H9 (cell line): ENCODE measurements at regions not wholly inside any gene's neighbourhood (a gene's known extent, or its start where the extent isn't known, plus 50 kb on each side); places are given as distances from the start of the nearest gene placed in this dataset.

Experiments
- DNase-seq: peaks from one replicate; pipeline ENCODE4 v3.0.0-alpha.2; 2017
- H2AFZ ChIP-seq: one replicate; pipeline ENCODE4 v1.6.1; 2013; ENCODE audit warnings: mild to moderate bottlenecking, low read length, control low read depth, moderate library complexity
- H2AK5ac ChIP-seq: 2 replicates; pipeline ENCODE4 v1.6.1; 2013; ENCODE audit warnings: low read length, control low read depth, mixed read lengths; ENCODE audit not compliant: insufficient read length
- H2BK120ac ChIP-seq: one replicate; pipeline ENCODE4 v1.6.1; 2013; ENCODE audit warnings: low read depth, mild to moderate bottlenecking, low read length, control low read depth, inconsistent platforms; ENCODE audit not compliant: poor library complexity, severe bottlenecking
- H2BK12ac ChIP-seq: 2 replicates; pipeline ENCODE4 v1.6.1; 2013; ENCODE audit warnings: low read length, control low read depth, mixed read lengths, low read depth; ENCODE audit not compliant: insufficient read length
- H2BK15ac ChIP-seq: 2 replicates; pipeline ENCODE4 v1.6.1; 2013; ENCODE audit warnings: low read depth, low read length, control low read depth
- H2BK20ac ChIP-seq: one replicate; pipeline ENCODE4 v1.6.1; 2013; ENCODE audit warnings: low read depth, mild to moderate bottlenecking, low read length, control low read depth, inconsistent platforms; ENCODE audit not compliant: poor library complexity, severe bottlenecking
- H2BK5ac ChIP-seq: 2 replicates; pipeline ENCODE4 v1.6.1; 2013; ENCODE audit warnings: low read length, control low read depth, mixed read lengths; ENCODE audit not compliant: insufficient read length
- H3K14ac ChIP-seq: 2 replicates; pipeline ENCODE4 v1.6.1; 2013; ENCODE audit warnings: low read length, control low read depth; ENCODE audit not compliant: insufficient read depth
- H3K18ac ChIP-seq: 2 replicates; pipeline ENCODE4 v1.6.1; 2013; ENCODE audit warnings: low read depth, mild to moderate bottlenecking, mixed read lengths, low read length, control low read depth; ENCODE audit not compliant: insufficient read length
- H3K23ac ChIP-seq: 2 replicates; pipeline ENCODE4 v1.6.1; 2013; ENCODE audit warnings: low read length, control low read depth, mixed read lengths, low read depth; ENCODE audit not compliant: insufficient read length
- H3K23me2 ChIP-seq: 2 replicates; pipeline ENCODE4 v1.6.1; 2013; ENCODE audit warnings: low read depth, mild to moderate bottlenecking, mixed read lengths, low read length, control low read depth; ENCODE audit not compliant: insufficient read length, poor library complexity, severe bottlenecking
- H3K27ac ChIP-seq: 2 replicates; pipeline ENCODE4 v1.5.1; 2013; ENCODE audit warnings: low read length, control low read depth, mixed read lengths, low read depth; ENCODE audit not compliant: insufficient read length
- H3K27me3 ChIP-seq: 2 replicates; pipeline ENCODE4 v1.6.1; 2013; ENCODE audit warnings: low read length, control low read depth, inconsistent platforms; ENCODE audit not compliant: insufficient read depth
- H3K4ac ChIP-seq: 2 replicates; pipeline ENCODE4 v1.6.1; 2013; ENCODE audit warnings: low read depth, mild to moderate bottlenecking, control low read depth, inconsistent platforms, low read length, moderate library complexity
- H3K4me1 ChIP-seq: 2 replicates; pipeline ENCODE4 v1.6.1; 2013; ENCODE audit warnings: low read length, control low read depth, inconsistent platforms; ENCODE audit not compliant: insufficient read depth
- H3K4me2 ChIP-seq: 2 replicates; pipeline ENCODE4 v1.6.1; 2013; ENCODE audit warnings: low read length, control low read depth, mixed read lengths; ENCODE audit not compliant: insufficient read length, insufficient read depth
- H3K56ac ChIP-seq: 2 replicates; pipeline ENCODE4 v1.6.1; 2013; ENCODE audit warnings: low read depth, mild to moderate bottlenecking, mixed read lengths, low read length, control low read depth; ENCODE audit not compliant: insufficient read length
- H3K79me1 ChIP-seq: 2 replicates; pipeline ENCODE4 v1.6.1; 2013; ENCODE audit warnings: low read depth, mild to moderate bottlenecking, moderate library complexity, low read length, control low read depth, inconsistent platforms; ENCODE audit not compliant: insufficient read depth, poor library complexity, severe bottlenecking
- H3K79me2 ChIP-seq: 2 replicates; pipeline ENCODE4 v1.6.1; 2013; ENCODE audit warnings: low read length, control low read depth, inconsistent platforms; ENCODE audit not compliant: insufficient read depth
- H3K9ac ChIP-seq: 2 replicates; pipeline ENCODE4 v1.6.1; 2013; ENCODE audit warnings: low read length, control low read depth, mixed read lengths; ENCODE audit not compliant: insufficient read length; ENCODE audit errors: extremely low read depth
- H3K9me3 ChIP-seq: one replicate; pipeline ENCODE4 v1.6.1; 2013; ENCODE audit warnings: low read depth, low read length, inconsistent platforms; ENCODE audit not compliant: control insufficient read depth
- H3T11ph ChIP-seq: one replicate; pipeline ENCODE4 v1.6.1; 2013; ENCODE audit warnings: mild to moderate bottlenecking, low read length, control low read depth, inconsistent platforms
- H4K20me1 ChIP-seq: one replicate; pipeline ENCODE4 v1.6.1; 2013; ENCODE audit not compliant: control insufficient read depth, insufficient read length, insufficient read depth
- H4K5ac ChIP-seq: 2 replicates; pipeline ENCODE4 v1.6.1; 2013; ENCODE audit warnings: low read depth, mild to moderate bottlenecking, mixed read lengths, low read length, control low read depth; ENCODE audit not compliant: insufficient read length
- H4K8ac ChIP-seq: replicated peaks from 2 replicates; pipeline ENCODE4 v1.6.1; 2013; ENCODE audit warnings: low read length, control low read depth, mixed read lengths, low read depth; ENCODE audit not compliant: insufficient read length
- H4K91ac ChIP-seq: 2 replicates; pipeline ENCODE4 v1.6.1; 2013; ENCODE audit warnings: low read depth, mild to moderate bottlenecking, moderate library complexity, mixed read lengths, low read length, control low read depth; ENCODE audit not compliant: insufficient read length
- H3K27ac Mint-ChIP-seq, 3 experiments: 2 replicates in 2 of 3; 3 replicates in 1 of 3; pipeline ENCODE4 v1.8.0; 2020 to 2021; ENCODE audit warnings: mixed read lengths in 3 of 3, mild to moderate bottlenecking in 1 of 3, moderate library complexity in 1 of 3
- H3K27me3 Mint-ChIP-seq: 2 replicates; pipeline ENCODE4 v1.8.0; 2021; ENCODE audit warnings: low read depth, mild to moderate bottlenecking, moderate library complexity, mixed read lengths
- H3K36me3 Mint-ChIP-seq, 3 experiments: 2 replicates in 2 of 3; 3 replicates in 1 of 3; pipeline ENCODE4 v1.8.0; 2020 to 2021; ENCODE audit warnings: low read depth in 3 of 3, mixed read lengths in 3 of 3; ENCODE audit not compliant: insufficient read depth in 1 of 3
- H3K4me1 Mint-ChIP-seq, 2 experiments: 2 replicates each; pipeline ENCODE4 v1.8.0; 2020; ENCODE audit warnings: mixed read lengths in 2 of 2
- H3K4me3 Mint-ChIP-seq, 2 experiments: 2 replicates in 1 of 2; 3 replicates in 1 of 2; pipeline ENCODE4 v1.8.0; 2020 to 2021; ENCODE audit warnings: mild to moderate bottlenecking in 2 of 2, mixed read lengths in 2 of 2, moderate library complexity in 1 of 2
- H3K9me3 Mint-ChIP-seq, 2 experiments: 2 replicates in 1 of 2; 3 replicates in 1 of 2; pipeline ENCODE4 v1.8.0; 2020; ENCODE audit warnings: mild to moderate bottlenecking in 2 of 2, mixed read lengths in 2 of 2, moderate library complexity in 1 of 2
- CTCF ChIP-seq: fragments of 200-600 bp; sonication (generic); conservative IDR thresholded peaks from 3 replicates; pipeline ENCODE4 v1.8.0; 2021; ENCODE audit warnings: antibody characterized with exemption, mild to moderate bottlenecking
- WGBS: extraction: QIAGEN DNeasy Blood & Tissue Kit; methylation state at CpG from one replicate; pipeline ENCODE4 v1.1.7; 2013; ENCODE audit warnings: missing lambda C conversion rate, low lambda C conversion rate, mixed read lengths; ENCODE audit not compliant: insufficient read length; ENCODE audit errors: extremely low coverage; 5-methylcytosine and 5-hydroxymethylcytosine counted together

- Mint-ChIP-seq H3K4me3 (no peak overlapping the region), H3K9me3 (peaks cover 0 to 2% of the 10 kb centered on the region in 2 experiments; a peak in 4 of 5 replicates), H3K4me1 (peaks cover 2% of the 10 kb centered on the region in 2 experiments; a peak in 1 of 4 replicates), H3K36me3 (no peaks in the 10 kb centered on the region; a peak in 1 of 7 replicates), H3K27me3 (peaks cover 4% of the 10 kb centered on the region; the same call in 1 of the 2 replicates), H3K27ac (no peak overlapping the region)
- H2AK5ac ChIP-seq = no peak overlapping the region
- H3K56ac ChIP-seq = no peak overlapping the region
- H2BK15ac ChIP-seq = no peak overlapping the region
- no peak for DNase-seq
- H2BK20ac ChIP-seq = no peak overlapping the region
- no peak overlapping the region for H3K4me2 ChIP-seq
- H3K79me2 ChIP-seq = no peaks in the 10 kb centered on the region
- no peak overlapping the region for H3K23ac ChIP-seq
- no peak overlapping the region for H2BK120ac ChIP-seq
- H3K23me2 ChIP-seq = no peaks in the 10 kb centered on the region
- H4K5ac ChIP-seq = no peak overlapping the region
- H3K79me1 ChIP-seq = no peaks in the 10 kb centered on the region
- TF ChIP-seq CTCF = no peak
- WGBS = 100% methylated on average over 1 of the region's 2 CpGs
- H3K18ac ChIP-seq = no peak overlapping the region
- no peaks in the 10 kb centered on the region for H3K27me3 ChIP-seq
- no peak overlapping the region for H2AFZ ChIP-seq
- H4K8ac ChIP-seq = no peak overlapping the region
- H2BK12ac ChIP-seq = no peak overlapping the region
- no peak overlapping the region for H3K27ac ChIP-seq
- H2BK5ac ChIP-seq = no peak overlapping the region
- H3K4ac ChIP-seq = no peak overlapping the region
- no peak overlapping the region for H3K14ac ChIP-seq
- H3K9me3 ChIP-seq = no peaks in the 10 kb centered on the region
- H3T11ph ChIP-seq = no peak overlapping the region
- H4K91ac ChIP-seq = no peak overlapping the region
- H3K4me1 ChIP-seq = no peaks in the 10 kb centered on the region
- H4K20me1 ChIP-seq = no peaks in the 10 kb centered on the region
- H3K9ac ChIP-seq = no peak overlapping the region
Measured at GRCh38 chr16:51713502-51713901, 562.4 kb upstream of the SALL1 start.
